ENCODE measurements at regions not wholly inside any gene's neighbourhood (a gene's known extent, or its start where the extent isn't known, plus 50 kb on each side); places are given as distances from the start of the nearest gene placed in this dataset.

DNA sequence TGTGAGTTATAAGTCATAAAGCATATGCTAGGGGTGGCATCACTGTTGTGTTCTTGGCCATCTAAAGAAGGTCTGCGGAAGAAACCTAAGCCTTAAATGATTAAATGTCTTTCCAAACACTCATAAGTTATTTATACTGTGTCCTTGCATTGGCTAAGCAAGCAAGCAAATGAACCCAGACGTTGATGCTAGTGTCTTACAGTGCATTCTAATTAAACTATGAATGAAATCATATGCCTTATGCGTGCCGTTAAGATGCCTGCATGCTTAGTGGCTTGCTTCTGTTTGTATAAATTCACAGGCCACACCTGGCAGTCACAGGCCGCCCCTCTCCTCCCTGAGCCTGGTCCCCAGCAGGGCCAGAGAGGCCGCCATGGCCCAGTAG lies 49.9 kb downstream of the RIN2 start:
- DNase-seq (ENCODE audit: low spot score in 2 of 2) (no peak), FAIRE-seq (no peak)

DNA sequence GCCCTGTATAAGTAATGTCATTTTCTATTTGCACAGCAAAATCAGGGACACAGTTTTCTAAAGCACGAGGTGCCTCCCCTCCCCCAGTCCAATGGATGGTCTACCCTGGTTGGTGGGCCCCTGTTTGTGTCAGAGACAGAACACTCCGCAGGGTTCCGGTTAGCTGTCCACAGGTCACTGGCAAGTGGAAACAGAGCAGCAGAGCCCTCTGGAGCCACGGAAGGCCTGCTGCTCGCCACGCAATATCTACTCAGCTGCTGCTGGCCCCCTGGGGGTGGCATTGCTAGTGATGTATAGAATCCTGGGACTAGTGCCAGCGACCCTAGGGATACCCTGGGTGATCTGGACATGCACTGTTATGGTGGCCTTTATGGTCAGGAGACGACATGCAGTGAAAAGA lies 50.4 kb downstream of the RIN2 start:
- no peak for DNase-seq (ENCODE audit: low spot score in 2 of 2)
- no peak for FAIRE-seq

DNA sequence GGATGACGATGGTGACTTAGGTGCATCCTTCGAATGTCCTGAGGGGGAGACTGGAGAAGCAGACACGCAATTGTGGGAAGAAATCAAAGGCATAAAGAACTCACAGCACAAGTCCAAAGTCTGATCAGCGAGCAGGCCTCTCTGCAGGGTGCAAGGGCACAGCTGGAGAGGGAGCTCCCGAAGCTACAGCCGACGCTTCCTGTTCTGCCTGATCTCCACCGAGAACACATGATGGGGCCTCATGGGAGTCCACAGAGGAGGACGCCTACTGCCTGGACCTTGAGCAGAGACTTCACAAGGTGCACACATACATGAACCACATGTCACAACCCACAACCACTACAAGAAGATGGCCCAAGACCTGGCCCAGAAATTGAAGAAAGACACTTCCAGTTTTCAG lies 51.4 kb downstream of the RIN2 start:
- no peak for DNase-seq (ENCODE audit: low spot score in 2 of 2)
- FAIRE-seq, result no peak

DNA sequence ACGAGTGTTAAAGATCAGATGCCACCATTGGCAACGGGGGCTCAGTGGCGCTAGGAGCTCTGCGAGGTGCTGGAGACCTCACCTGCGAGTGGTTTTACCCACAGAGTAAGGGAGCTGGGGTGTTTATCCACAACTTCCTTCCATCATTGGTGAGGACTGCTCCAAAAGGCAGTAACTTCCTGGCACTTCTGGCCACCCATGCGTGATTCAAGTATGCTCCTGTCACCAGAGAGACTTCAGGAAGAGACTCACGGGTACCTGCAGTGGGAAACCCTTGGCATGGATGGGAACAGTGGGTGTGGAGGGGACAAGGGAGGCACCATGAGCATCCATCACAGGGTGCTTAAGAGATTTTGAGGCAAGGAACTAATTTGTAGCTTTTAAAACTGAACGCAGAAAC lies 53.2 kb downstream of the RIN2 start:
- FAIRE-seq (no peak), DNase-seq (ENCODE audit: low spot score in 2 of 2) (no peak)

- DNase-seq (ENCODE audit: low spot score in 2 of 2), result no peak
- FAIRE-seq, result no peak
Observed at GRCh38 chr20:19812056-19812455, 54.0 kb downstream of the RIN2 start.

DNA sequence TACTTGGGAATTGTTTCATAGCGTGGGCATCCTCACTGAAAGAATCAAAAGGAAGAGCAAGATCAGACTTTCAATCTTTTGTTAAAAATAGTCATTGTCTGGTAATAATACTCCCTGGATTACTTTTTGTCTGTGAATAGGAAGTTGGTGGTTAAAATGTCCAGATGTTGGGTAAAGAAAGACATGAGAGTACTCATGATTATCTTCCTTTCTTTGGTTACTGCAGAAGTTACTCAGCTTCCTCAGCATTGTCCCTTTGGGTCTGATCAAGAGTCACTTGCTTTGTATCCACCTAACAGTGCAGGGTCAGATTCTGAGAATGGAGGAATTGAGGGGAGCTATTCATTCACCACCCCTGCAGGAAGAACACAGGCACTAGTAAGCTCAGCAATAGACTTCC lies 54.6 kb downstream of the RIN2 start:
- no peak for FAIRE-seq
- no peak for DNase-seq (ENCODE audit: low spot score in 2 of 2)

- FAIRE-seq (no peak), DNase-seq (ENCODE audit: low spot score in 2 of 2) (no peak)
Observed at GRCh38 chr20:19813846-19814640, 56.0 kb downstream of the RIN2 start.

DNA sequence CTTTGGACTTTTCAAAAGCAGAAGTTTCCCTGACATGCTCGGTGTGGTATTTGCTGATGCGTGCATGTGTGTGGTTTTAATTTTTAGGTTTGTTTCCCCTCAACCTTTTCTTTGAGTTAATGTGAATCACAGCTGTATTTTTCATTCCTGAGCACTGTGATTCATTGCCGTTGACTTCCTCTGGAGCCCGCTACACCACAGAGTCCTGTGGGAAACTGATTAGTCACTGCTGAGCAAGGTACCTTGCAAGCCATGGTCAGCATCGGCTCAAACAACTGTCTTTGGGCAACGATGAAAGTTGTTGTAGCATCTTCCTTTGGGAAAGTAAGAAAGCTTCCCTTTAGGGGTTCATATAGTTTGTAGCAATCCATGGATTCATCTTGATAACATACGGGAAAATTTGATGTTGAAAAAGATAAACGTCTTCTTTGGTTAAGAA lies 57.5 kb downstream of the RIN2 start:
- DNase-seq (ENCODE audit: low spot score in 2 of 2), result no peak
- FAIRE-seq, result no peak

DNA sequence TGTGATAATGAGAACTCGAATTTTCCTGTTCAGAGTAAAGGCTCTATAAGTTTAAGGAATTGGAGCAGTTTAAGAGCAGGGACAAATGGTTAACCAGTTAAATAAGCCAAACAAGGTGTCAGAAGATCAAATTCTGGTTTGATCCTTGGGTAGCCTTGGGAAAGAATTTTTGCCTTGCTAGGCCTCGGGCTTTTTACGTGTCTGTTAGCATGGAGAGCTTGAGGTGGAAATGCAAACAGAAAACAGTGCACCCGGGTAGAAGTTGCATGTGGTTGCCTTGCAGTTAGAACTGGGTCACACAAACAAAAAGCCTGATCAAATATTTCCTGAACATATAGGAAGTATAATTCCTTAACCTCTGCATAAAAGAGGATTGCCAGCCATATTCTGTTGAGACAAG lies 58.3 kb downstream of the RIN2 start:
- DNase-seq (ENCODE audit: low spot score in 2 of 2) (no peak), FAIRE-seq (no peak)

DNA sequence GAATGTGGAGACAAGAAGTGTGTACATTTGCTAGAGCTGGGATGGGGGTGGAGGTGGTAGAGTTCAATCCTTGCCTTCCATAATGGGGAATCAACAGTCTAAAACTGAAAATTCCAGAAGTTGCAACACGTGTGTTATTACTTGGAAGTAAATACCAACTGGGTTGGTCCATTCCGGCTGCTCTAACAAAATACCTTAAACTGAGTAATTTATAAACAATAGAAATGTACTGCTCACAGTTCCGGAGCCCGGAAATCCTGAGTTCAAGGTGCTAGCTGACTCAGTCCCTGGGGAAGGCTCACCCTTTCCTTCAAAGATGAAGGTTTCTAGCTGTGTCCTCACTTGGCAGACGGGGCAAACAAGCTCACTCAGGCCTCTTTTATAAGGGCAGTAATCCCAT lies 59.0 kb downstream of the RIN2 start:
- FAIRE-seq, result no peak
- no peak for DNase-seq (ENCODE audit: low spot score in 2 of 2)

DNA sequence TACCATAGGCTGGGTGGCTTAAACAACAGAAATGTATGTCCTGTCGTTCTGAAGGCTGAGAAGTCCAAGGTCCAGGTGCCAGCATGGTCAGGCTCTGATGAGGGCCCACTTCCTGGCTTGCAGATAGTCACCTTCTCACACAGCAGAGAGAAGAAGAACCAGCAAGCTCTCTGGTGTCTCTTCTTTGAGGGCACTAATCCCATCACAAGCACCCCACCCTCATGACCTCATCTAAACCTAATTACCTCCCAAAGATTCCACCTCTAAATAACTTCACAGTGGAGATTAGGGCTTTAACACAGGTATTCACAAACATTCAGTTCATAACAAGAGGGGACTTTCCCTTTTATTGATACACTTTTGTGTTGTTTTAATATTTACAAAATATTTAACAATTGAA lies 61.1 kb downstream of the RIN2 start:
- no peak for FAIRE-seq
- DNase-seq (ENCODE audit: low spot score in 2 of 2), result no peak

DNA sequence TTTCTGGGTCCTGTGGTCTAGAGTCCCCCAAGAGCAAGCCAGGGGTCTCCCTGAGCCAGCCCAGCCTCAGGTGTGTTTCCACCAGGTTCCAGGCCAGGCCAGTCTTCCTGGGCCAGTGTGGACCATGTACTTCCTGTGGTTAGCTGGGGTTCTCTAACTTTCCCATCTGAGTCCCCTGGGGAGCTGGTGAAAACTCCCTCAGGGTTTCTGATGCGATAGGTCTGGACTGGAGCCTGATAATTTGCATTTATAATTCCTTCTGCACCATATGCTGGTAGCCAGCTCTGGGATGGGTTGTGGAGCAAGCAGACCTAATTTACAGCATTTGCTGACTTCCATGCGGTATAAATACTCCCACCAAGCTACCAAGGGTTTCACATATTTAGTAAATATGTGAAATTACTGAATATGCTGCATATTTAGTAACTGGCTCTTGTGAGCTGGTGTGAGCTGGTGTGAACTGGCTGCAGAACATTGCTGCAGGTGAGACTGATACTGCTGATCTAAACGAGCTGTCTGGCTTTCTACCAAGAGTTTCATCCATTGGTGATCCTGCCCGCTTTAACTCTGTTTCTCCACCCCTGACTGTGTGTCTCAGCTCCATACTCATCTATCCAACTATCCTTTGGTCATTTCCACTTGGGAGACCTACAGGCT lies 62.6 kb downstream of the RIN2 start:
- DNase-seq (ENCODE audit: low spot score in 2 of 2), result no peak

DNA sequence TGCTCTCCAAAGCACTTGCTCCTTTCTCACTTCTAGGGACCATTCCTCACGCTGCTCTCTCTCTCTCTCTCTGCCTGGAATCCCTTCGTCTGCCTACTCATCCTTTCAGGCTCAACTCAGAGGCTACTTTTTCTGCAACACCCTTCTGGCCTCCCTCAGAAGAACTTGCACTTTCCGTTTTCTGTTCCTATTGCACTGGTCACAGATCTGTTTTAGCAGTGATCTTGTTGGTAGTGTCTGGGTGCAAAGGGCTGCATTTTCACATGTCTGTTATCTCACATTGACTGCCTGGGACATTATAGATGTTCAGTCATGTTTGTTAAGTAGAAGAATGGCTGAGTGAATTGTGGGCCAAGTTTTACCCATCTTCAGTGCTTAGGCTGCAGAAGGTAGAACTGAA lies 63.5 kb downstream of the RIN2 start:
- DNase-seq (ENCODE audit: low spot score in 2 of 2) (no peak), FAIRE-seq (no peak)

More for the DNA sequence above, 62.6 kb downstream of the RIN2 start:
- no peak for FAIRE-seq

DNA sequence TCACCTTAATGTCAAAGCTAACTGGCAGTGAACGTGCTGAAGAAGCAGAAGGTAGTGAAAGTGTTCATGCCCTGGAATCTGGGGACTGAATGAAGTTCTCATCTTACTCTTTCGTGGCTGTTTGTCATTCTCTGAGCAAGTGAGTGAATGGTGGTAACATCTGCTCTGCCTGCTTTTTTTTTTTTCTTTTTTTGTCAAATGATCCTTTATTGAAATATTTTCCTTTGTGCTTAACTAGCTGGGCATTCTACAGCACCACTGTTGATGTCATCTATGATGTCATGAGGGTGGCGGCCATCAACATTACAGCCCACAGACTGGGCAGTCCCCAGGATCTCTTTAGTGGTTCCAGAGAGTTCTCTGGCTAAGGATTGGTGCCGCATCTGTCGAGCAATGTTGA lies 65.2 kb downstream of the RIN2 start:
- DNase-seq (ENCODE audit: low spot score in 2 of 2) (no peak), FAIRE-seq (no peak)

- FAIRE-seq, result no peak
- DNase-seq (ENCODE audit: low spot score in 2 of 2), result no peak
Observed at GRCh38 chr20:19823971-19824370, 65.9 kb downstream of the RIN2 start.

- FAIRE-seq (no peak), DNase-seq (ENCODE audit: low spot score in 2 of 2) (no peak)
Observed at GRCh38 chr20:19824861-19825260, 66.8 kb downstream of the RIN2 start.

DNA sequence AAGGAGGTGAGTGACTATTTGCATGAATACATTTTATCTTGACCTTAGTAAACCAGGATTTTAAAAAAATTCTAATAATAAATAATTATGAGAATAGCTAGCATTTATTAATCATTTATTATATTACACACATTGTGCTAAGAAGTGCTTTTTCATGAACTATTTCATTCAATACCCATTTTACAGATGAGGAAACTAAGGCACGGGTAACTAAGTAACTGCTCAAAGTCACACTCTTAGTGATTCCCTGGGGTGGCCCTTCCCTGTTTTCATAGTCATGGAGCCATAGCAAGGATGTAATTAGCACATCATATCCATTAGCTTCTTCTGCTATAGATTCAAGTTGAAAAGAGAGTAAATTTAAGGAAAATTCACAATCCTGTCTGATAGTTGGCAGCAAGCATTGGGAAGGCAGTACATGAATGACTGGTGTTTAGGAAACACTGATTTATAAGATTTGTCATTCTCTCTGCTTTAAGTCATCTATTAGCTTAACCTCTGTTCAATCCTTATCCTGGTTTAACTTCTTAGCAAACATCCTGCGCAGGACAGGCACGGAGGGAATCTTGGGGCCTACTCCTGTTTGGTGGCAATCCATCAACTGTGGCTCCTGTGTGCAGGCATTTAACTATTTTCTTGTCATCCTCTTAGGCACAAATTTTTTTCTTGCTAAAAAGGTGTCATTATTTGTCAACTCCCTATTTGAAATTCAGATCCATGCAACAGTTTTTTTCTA lies 68.3 kb downstream of the RIN2 start:
- no peak for DNase-seq (ENCODE audit: low spot score in 2 of 2)
- FAIRE-seq, result no peak

DNA sequence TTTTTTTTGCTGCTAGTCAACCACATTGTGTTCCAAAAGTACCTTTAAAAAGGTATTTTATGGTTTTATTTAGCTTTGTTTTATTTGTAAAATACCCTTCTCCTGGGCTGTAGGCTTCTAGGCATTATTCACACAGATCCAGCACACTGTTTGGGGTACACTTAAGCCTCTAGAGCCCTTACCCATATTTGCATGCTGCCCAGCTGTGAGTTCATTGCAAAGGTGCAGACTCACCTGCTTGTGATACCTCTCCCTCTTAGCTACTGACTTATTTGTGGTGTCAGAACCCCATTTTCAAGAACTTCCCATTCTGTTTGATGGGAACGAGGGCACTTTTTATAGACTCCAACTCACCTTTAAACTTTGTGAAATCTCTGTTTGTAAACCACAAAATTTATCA lies 69.8 kb downstream of the RIN2 start:
- DNase-seq (ENCODE audit: low spot score in 2 of 2) (no peak), FAIRE-seq (no peak)

DNA sequence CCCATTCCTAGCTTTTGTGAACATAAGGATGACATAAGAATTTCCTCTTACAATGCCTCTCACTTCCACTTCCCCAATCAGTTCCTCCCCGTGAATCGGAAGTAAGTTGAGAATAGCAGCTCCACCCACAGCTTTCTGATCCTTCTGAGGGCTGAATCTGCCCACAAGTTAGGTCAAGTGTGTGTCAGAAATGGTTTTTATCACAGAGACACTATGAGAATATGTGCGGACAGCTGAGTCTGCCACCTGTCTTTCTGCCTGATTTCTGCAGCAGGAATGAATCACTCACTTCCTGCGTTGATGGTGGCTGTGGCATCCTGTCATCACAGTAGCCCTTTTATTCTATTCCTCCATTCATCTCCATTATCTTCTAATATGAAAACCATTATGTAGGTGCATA lies 70.2 kb downstream of the RIN2 start:
- DNase-seq (ENCODE audit: low spot score in 2 of 2) (peak; percentile 17 to 50), FAIRE-seq (no peak)

GRCh38 chr20:19830211-19830785 lies 72.2 kb downstream of the RIN2 start:
- no peak for FAIRE-seq
- no peak for DNase-seq (ENCODE audit: low spot score in 2 of 2)

GRCh38 chr20:19832875-19833274 lies 74.8 kb downstream of the RIN2 start:
- DNase-seq (ENCODE audit: low spot score in 2 of 2) (no peak), FAIRE-seq (no peak)

Measured in frontal cortex (tissue), 3 donors.